ENCODE measurements at regions not wholly inside any gene's neighbourhood (a gene's known extent, or its start where the extent isn't known, plus 50 kb on each side); places are given as distances from the start of the nearest gene placed in this dataset.

DNA sequence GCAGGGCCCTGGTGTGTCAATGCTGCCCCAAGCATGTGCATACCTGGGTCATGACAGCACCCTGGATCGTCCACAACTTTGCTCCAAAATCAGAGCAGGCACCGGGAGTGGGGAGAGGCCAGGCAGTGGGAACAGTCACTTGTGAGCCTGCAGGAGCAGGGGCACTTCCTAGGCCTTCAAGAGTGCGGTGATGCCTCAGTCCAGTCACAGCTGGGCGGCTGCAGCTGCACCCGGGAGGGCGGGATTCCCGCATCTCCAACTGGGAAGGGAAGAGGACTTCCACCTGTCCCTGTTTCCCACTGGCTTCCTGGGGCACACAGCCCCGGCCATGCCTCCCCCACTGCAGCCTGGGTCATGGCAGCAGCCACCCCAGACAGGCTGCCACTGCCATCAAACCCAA is 191.3 kb upstream of the DEFB112 start:
- H4K8ac ChIP-seq (ENCODE audit: low read depth in 2 of 2, low read length in 2 of 2), result no peak overlapping the region
- no peak overlapping the region for H3K4ac ChIP-seq (ENCODE audit: low read depth, low read length)
- no peak overlapping the region for H3K56ac ChIP-seq (ENCODE audit: extremely low read depth, insufficient read depth, low read length)
- no peaks in the 10 kb centered on the region for H3K36me3 ChIP-seq (ENCODE audit: control insufficient read depth, insufficient read depth, low read length)
- 64% methylated on average over 2 of the region's 8 CpGs; no CpG with 5 or more reads in 1 of the 2 experiments for WGBS, 2 experiments (ENCODE audit: extremely low coverage in 2 of 2, insufficient read length in 1 of 2)
- no peak overlapping the region for H2BK20ac ChIP-seq (ENCODE audit: low read depth, low read length)
- CTCF ChIA-PET, result no interaction called here
- POLR2A ChIA-PET (ENCODE audit: unreplicated experiment), result no interaction called here
- H3K4me3 ChIP-seq (ENCODE audit: insufficient read depth, low read depth, low read length), result no peak overlapping the region
- no peak overlapping the region for H2BK15ac ChIP-seq (ENCODE audit: low read depth, low read length)
- H3K79me1 ChIP-seq (ENCODE audit: low read depth in 1 of 2, low read length in 2 of 2), result no peaks in the 10 kb centered on the region
- dilution Hi-C loops (cut with HindIII; ENCODE audit: low sequenced_read_pairs, unreplicated experiment), result no loop called here
- no peak overlapping the region for H4K91ac ChIP-seq (ENCODE audit: insufficient read depth, low read depth, low read length)
- H3K27me3 ChIP-seq (ENCODE audit: control insufficient read depth, insufficient read depth, low read length), result no peaks in the 10 kb centered on the region
- H2BK120ac ChIP-seq (ENCODE audit: low read depth, low read length), result no peak overlapping the region
- no peak overlapping the region for H3K4me2 ChIP-seq (ENCODE audit: low read depth, low read length)
- H4K20me1 ChIP-seq (ENCODE audit: insufficient read depth, low read length), result no peaks in the 10 kb centered on the region
- H4K5ac ChIP-seq (ENCODE audit: low read depth, low read length), result no peak overlapping the region
- no peaks in the 10 kb centered on the region for H3K4me1 ChIP-seq (ENCODE audit: control insufficient read depth, insufficient read depth, low read length)
- no peak overlapping the region for H3K18ac ChIP-seq (ENCODE audit: low read depth, low read length)
- H3K27ac ChIP-seq (ENCODE audit: insufficient read depth, low read length), result no peak overlapping the region
- no peak for ATAC-seq (ENCODE audit: low read depth)
- no peaks in the 10 kb centered on the region for H3K9me3 ChIP-seq (ENCODE audit: control insufficient read depth, insufficient read depth, low read length)
- intact Hi-C loops (cut with micrococcal nuclease), result no loop called here
- H2BK5ac ChIP-seq (ENCODE audit: low read depth, low read length, poor library complexity, severe bottlenecking), result no peak overlapping the region
- H2AK5ac ChIP-seq (ENCODE audit: low read depth, low read length), result no peak overlapping the region
- no peaks in the 10 kb centered on the region for H3K9me1 ChIP-seq (ENCODE audit: insufficient read depth, low read length)
- H2AK9ac ChIP-seq (replicated peaks; ENCODE audit: low read depth, low read length, poor library complexity), result no peak overlapping the region
- BruUV-seq (replicated peaks), result no TSS peak
- no peak overlapping the region for H2AFZ ChIP-seq (replicated peaks; ENCODE audit: low read length, poor library complexity)
- no peak for TF ChIP-seq CHD1 (IDR thresholded peaks at IDR 0.05; ENCODE audit: low read depth, low read length)
- TF ChIP-seq, protein P1, sequence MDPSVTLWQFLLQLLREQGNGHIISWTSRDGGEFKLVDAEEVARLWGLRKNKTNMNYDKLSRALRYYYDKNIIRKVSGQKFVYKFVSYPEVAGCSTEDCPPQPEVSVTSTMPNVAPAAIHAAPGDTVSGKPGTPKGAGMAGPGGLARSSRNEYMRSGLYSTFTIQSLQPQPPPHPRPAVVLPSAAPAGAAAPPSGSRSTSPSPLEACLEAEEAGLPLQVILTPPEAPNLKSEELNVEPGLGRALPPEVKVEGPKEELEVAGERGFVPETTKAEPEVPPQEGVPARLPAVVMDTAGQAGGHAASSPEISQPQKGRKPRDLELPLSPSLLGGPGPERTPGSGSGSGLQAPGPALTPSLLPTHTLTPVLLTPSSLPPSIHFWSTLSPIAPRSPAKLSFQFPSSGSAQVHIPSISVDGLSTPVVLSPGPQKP (IDR thresholded peaks at IDR 0.05; ENCODE audit: borderline replicate concordance, low read depth, low read length), result no peak
- no peak for TF ChIP-seq CEBPB (IDR thresholded peaks at IDR 0.05; ENCODE audit: low read depth, low read length)
- no peak for TF ChIP-seq FOS (IDR thresholded peaks at IDR 0.05; ENCODE audit: low read depth, low read length)
- TF ChIP-seq MAFK (IDR thresholded peaks at IDR 0.05; ENCODE audit: low read depth, low read length), result no peak
- TF ChIP-seq RCOR1 (IDR thresholded peaks at IDR 0.05; ENCODE audit: insufficient replicate concordance, low read length), result no peak
- TF ChIP-seq POLR2A (IDR thresholded peaks at IDR 0.05; ENCODE audit: low read depth, low read length), result no peak
- no peak for TF ChIP-seq MAZ (IDR thresholded peaks at IDR 0.05; ENCODE audit: borderline replicate concordance, low read depth, low read length)
- TF ChIP-seq, protein P2, sequence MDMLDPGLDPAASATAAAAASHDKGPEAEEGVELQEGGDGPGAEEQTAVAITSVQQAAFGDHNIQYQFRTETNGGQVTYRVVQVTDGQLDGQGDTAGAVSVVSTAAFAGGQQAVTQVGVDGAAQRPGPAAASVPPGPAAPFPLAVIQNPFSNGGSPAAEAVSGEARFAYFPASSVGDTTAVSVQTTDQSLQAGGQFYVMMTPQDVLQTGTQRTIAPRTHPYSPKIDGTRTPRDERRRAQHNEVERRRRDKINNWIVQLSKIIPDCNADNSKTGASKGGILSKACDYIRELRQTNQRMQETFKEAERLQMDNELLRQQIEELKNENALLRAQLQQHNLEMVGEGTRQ (IDR thresholded peaks at IDR 0.05; ENCODE audit: low read depth, low read length), result no peak
- no peak for TF ChIP-seq MXI1 (IDR thresholded peaks at IDR 0.05; ENCODE audit: borderline replicate concordance, low read depth, low read length)
- H3K9ac ChIP-seq (ENCODE audit: low read depth, low read length), result no peak overlapping the region
- DNase-seq, result no peak
- no peak overlapping the region for H3K23ac ChIP-seq (ENCODE audit: low read depth, low read length)
- H3K14ac ChIP-seq (replicated peaks; ENCODE audit: low read depth, low read length), result no peak overlapping the region
- in situ Hi-C loops (cut with MboI; ENCODE audit: low sequenced_read_pairs), result no loop called here
